Activated T-helper 1 cell treated with anti-CD3 and anti-CD28 coated beads, Interleukin-12 subunit alpha, Interleukin-12 subunit beta, Interleukin-2, Interleukin-4 antibody, amounts not matched to agents 30 ng/mL and 10 ng/mL and 1 ng/mL, durations not matched to agents 14 hours and 24 hours and 36 hours (primary cell): ENCODE measurements at regions not wholly inside any gene's neighbourhood (a gene's known extent, or its start where the extent isn't known, plus 50 kb on each side); places are given as distances from the start of the nearest gene placed in this dataset.
"Not testable (repeated sequence)": the region's sequence is repeated elsewhere in the genome, so short reads cannot be mapped to it uniquely, and the experiment has no call there.

Source experiments
- DNase-seq: peaks from one replicate; pipeline ENCODE4 v3.0.0; 2021; ENCODE audit warnings: low spot score
- H3K27ac Mint-ChIP-seq: one replicate; pipeline ENCODE4 v1.8.0; 2021; ENCODE audit warnings: mild to moderate bottlenecking, mixed read lengths
- H3K27me3 Mint-ChIP-seq: one replicate; pipeline ENCODE4 v1.8.0; 2022; ENCODE audit warnings: mild to moderate bottlenecking, moderate library complexity, mixed read lengths; ENCODE audit not compliant: insufficient read depth
- H3K36me3 Mint-ChIP-seq: one replicate; pipeline ENCODE4 v1.8.0; 2021; ENCODE audit warnings: low read depth, mixed read lengths
- H3K4me1 Mint-ChIP-seq: one replicate; pipeline ENCODE4 v1.8.0; 2021; ENCODE audit warnings: low read depth, mixed read lengths
- H3K4me3 Mint-ChIP-seq: one replicate; pipeline ENCODE4 v1.8.0; 2021; ENCODE audit warnings: mild to moderate bottlenecking, moderate library complexity, mixed read lengths
- H3K9me3 Mint-ChIP-seq: one replicate; pipeline ENCODE4 v1.8.0; 2021; ENCODE audit warnings: mixed read lengths
- intact Hi-C: fragments of 100-400 bp; cut with micrococcal nuclease; formaldehyde crosslinking; loops from one replicate; pipeline ENCODE4 v1.15.1; 2024

DNA sequence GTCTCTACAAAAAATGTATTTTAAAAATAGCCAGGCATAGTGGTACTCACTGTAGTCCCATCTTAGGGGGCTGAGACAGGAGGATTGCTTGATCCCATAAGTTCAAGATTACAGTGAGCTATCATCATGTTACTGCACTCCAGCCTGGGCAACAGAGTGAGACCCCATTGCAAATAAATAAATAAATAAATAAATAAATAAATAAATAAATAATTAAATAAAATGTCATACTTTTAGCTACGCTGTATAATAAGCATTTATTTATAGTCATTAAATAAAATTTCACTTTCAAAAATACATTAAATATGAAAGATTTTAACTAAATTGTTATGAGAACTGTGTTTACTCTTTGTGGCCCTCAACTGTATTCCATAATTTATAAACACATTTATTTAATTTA lies 1124.2 kb downstream of the PCDH7 start:
- Mint-ChIP-seq H3K4me1 (no peaks in the 10 kb centered on the region), H3K36me3 (no peaks in the 10 kb centered on the region), H3K27me3 (no peaks in the 10 kb centered on the region), H3K9me3 (peaks cover 8% of the 10 kb centered on the region), H3K4me3 (no peak overlapping the region), H3K27ac (no peak overlapping the region)
- intact Hi-C loops = no loop called here
- DNase-seq = no peak

DNA sequence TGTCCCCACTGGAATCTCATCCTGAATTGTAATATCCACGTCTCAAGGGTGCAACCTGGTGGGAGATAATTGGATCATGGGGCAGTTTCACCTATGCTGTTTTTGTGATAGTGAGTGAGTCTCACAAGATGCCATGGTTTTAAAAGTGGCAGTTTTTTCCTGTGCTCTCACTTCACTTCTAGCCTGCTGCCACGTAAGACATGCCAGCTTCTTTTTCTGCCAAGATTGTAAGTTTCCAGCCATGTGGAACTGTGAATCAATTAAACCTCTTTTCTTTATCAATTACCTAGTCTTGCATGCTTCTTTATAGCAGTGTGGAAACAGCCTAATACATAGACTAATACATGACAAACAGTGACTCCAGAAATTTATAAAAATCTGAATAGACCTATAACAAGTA lies 1131.8 kb downstream of the PCDH7 start:
- peaks cover 12% of the 10 kb centered on the region for H3K9me3 Mint-ChIP-seq
- no peak overlapping the region for H3K4me3 Mint-ChIP-seq
- intact Hi-C loops = no loop called here
- no peaks in the 10 kb centered on the region for H3K36me3 Mint-ChIP-seq
- H3K27me3 Mint-ChIP-seq = no peaks in the 10 kb centered on the region
- no peak overlapping the region for H3K27ac Mint-ChIP-seq
- no peaks in the 10 kb centered on the region for H3K4me1 Mint-ChIP-seq
- DNase-seq = no peak

DNA sequence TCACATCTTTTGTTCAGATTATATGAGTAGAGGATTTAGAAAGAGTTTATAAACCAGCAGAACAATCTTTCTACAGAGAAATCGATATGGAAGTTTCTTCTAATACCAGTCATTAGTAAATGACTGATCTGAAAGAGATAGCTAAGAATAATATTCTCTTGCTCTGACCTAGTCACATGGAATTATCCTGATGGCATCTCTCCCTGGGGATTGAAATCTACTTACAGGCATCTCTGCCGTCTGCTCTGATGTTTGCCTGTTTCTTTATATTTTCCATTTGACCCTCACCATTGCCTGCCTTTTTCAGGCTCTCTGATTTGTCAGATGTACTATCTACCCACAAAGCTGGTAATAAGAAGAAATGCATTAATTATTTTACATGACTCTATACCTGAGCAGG lies 1157.3 kb downstream of the PCDH7 start:
- H3K4me1 Mint-ChIP-seq = no peaks in the 10 kb centered on the region
- no peak overlapping the region for H3K4me3 Mint-ChIP-seq
- H3K36me3 Mint-ChIP-seq = no peaks in the 10 kb centered on the region
- intact Hi-C loops = no loop called here
- H3K27ac Mint-ChIP-seq = no peak overlapping the region
- no peaks in the 10 kb centered on the region for H3K27me3 Mint-ChIP-seq
- no peak for DNase-seq
- H3K9me3 Mint-ChIP-seq = peaks cover 10% of the 10 kb centered on the region

DNA sequence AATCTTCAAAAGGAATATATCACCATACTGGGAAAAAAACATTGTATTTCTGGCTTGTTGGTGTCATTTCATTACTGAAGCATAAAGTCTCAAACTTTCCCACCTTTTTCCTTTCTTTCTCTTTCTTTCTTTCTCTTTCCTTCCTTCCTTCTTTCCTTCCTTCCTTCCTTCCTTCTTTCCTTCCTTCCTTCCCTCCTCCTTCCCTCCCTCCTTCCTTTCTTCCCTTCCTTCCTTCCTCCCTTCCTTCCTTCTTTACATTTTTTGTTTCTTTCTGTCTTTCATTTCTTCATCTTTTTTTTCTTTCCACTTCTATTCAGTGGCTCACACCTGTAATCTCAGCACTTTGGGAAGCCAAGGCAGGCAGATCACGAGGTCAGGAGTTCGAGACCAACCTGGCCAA lies 1160.7 kb downstream of the PCDH7 start:
- not testable (repeated sequence) for H3K9me3 Mint-ChIP-seq, H3K36me3 Mint-ChIP-seq

DNA sequence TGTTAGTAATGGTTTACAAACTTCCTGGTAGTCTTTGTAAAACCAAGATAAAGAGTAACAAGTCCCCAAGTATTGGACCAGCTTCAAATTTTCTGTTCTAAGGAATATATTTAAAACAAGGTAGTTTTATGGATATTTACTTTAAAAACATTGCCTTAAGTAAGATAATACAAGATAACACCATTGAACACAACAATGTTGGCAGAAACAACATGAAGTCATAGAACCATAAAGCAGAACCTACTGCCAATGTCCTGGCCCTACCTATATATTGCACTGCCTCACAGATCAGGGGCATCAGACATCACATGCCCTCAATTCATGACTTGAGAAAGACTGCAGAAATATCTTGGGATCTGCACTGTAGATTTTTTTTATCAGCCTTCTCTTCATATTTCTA lies 1176.2 kb downstream of the PCDH7 start:
- Mint-ChIP-seq H3K9me3 (peaks cover 5% of the 10 kb centered on the region), H3K27me3 (no peaks in the 10 kb centered on the region), H3K4me1 (no peaks in the 10 kb centered on the region), H3K4me3 (no peak overlapping the region), H3K27ac (no peak overlapping the region), H3K36me3 (no peaks in the 10 kb centered on the region)
- DNase-seq = no peak
- intact Hi-C loops = no loop called here

More for the DNA sequence above, 1160.7 kb downstream of the PCDH7 start:
- H3K27ac Mint-ChIP-seq, intact Hi-C loops, H3K27me3 Mint-ChIP-seq, DNase-seq, H3K4me3 Mint-ChIP-seq, H3K4me1 Mint-ChIP-seq: not testable (repeated sequence)

DNA sequence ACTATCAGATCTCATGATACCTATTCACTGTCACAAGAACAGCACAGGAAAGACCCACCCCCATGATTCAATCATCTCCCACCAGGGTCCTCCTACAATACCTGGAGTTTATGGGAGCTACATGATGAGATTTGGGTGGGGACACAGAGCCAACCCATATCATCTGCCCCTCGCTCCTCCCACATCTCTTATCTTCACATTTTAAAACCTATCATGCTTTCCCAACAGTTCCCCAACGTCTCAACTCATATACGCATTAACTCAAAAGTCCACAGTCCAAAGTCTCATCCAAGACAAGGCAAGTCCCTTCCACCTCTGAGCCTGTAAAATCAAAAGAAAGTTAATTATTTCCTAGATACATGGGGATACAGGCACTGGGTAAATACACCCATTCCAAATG lies 1185.2 kb downstream of the PCDH7 start:
- Mint-ChIP-seq H3K9me3 (no peaks in the 10 kb centered on the region), H3K27me3 (no peaks in the 10 kb centered on the region), H3K36me3 (no peaks in the 10 kb centered on the region), H3K4me3 (no peak overlapping the region), H3K27ac (no peak overlapping the region), H3K4me1 (no peaks in the 10 kb centered on the region)
- intact Hi-C loops = no loop called here
- DNase-seq = no peak

DNA sequence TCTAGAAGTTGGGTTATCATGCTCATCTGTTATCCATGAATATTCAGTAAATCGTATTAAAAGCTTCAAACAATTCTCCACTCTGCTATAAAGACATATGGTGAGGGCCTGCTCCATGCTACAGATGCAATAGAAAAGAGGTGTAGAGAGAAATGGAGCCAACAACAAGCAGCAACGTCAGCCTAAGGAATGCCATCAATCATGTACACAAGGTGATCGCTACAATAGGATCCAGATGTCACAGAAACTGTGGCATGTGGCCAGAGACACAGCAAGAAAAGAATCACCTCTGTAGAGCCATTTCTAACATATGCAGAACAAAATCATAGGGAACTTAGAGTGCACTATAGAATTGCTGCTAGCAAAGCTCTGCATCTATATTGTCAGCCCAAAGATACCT lies 1188.1 kb downstream of the PCDH7 start:
- Mint-ChIP-seq H3K27me3 (no peaks in the 10 kb centered on the region), H3K4me1 (no peaks in the 10 kb centered on the region), H3K27ac (no peak overlapping the region), H3K36me3 (no peaks in the 10 kb centered on the region), H3K4me3 (no peak overlapping the region), H3K9me3 (peaks cover 7% of the 10 kb centered on the region)
- DNase-seq = no peak
- intact Hi-C loops = no loop called here

DNA sequence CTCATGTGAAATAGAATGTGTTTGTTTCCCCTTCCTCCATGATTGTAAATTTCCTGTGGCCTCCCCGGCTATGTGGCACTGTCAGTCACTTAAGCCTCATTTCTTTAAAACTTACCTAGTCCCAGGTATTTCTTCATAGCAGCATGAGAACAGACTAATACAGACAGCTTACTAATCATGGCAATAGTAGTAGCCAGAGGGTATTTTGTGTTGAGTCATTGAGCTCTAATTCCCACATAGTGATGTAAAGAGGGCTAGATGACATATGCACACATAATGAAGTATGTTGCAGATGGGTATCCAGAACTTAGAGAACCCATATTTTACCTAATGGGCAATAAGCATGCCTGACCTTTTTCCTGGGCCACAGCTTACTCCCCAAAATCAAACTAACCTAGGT lies 1197.2 kb downstream of the PCDH7 start:
- no peak overlapping the region for H3K4me3 Mint-ChIP-seq
- DNase-seq = no peak
- peaks cover 20% of the 10 kb centered on the region for H3K9me3 Mint-ChIP-seq
- H3K27ac Mint-ChIP-seq = no peak overlapping the region
- intact Hi-C loops = no loop called here
- H3K27me3 Mint-ChIP-seq = no peaks in the 10 kb centered on the region
- no peaks in the 10 kb centered on the region for H3K36me3 Mint-ChIP-seq
- no peaks in the 10 kb centered on the region for H3K4me1 Mint-ChIP-seq

DNA sequence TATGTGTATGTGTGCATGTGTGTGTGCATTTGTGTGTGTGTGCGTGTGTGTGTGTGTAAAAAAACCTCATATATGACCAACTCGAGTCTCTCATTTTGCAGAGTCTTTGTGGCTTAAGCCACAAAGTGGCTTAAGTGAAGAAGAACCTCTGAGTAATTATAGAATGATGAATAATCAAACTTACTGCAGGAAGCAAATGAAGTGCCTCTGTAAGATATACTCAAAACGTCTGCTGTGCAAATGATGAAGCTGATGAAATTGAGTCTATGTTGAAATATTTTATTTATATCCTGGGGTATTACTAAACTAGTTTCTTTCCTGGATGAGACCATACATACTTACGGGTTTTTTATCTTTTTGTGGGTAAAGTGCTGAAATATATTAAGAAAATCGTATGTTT lies 1198.7 kb downstream of the PCDH7 start:
- H3K4me3 Mint-ChIP-seq = no peak overlapping the region
- H3K27ac Mint-ChIP-seq = no peak overlapping the region
- no peaks in the 10 kb centered on the region for H3K36me3 Mint-ChIP-seq
- intact Hi-C loops = no loop called here
- no peaks in the 10 kb centered on the region for H3K27me3 Mint-ChIP-seq
- DNase-seq = no peak
- H3K9me3 Mint-ChIP-seq = peaks cover 20% of the 10 kb centered on the region
- H3K4me1 Mint-ChIP-seq = no peaks in the 10 kb centered on the region

DNA sequence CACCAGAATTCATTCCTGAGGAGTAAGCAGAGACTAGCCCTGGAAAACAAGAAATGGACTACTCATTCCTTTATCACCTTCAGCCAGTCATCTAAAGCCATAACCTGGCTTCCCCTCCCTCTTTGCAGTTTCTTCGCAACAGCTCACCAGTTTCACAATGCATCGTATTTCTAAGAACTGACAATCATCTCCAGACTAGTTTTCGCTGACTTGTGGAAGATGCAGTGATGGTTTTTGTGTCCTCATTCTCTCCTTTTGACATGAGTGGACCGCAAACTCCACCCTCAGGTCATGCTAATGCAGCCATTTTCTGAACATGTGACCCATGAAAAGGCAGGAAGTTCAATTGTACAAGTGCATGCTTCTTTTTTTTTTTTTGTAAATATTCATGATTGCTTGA lies 1203.5 kb downstream of the PCDH7 start:
- H3K27ac Mint-ChIP-seq = no peak overlapping the region
- no peaks in the 10 kb centered on the region for H3K27me3 Mint-ChIP-seq
- peaks cover 7% of the 10 kb centered on the region for H3K9me3 Mint-ChIP-seq
- intact Hi-C loops = no loop called here
- no peak overlapping the region for H3K4me3 Mint-ChIP-seq
- no peak for DNase-seq
- no peaks in the 10 kb centered on the region for H3K36me3 Mint-ChIP-seq
- no peaks in the 10 kb centered on the region for H3K4me1 Mint-ChIP-seq

DNA sequence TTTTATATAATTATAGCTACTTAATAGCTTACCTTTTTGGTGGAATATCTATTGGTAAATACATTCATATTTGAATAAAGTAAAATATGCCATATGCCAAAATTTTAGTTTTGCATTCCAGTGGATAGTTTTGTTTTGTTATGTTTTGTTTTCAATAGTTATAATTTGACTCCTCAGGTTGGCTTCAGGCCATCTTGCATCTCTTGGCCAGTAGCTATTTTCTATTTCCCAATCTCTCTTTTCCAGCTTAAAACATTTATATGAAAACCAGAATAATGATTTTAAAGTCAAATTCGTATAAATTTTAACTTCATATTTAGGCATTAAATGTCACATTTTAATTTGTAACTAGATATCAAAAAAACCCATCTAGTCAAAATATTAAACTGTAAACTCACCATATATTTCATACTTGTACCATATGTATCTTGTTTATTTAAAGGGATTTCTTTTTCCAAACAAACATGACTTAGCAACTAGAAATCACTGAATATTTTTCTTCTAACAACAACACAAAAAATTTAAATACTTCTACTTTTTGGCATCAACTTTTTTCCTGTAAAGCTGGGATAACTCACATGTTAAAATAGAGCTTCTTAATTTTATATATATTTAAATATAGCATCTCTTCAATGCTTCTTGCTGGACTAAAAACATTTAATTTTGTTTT lies 1209.6 kb downstream of the PCDH7 start:
- no peak for DNase-seq
- no peaks in the 10 kb centered on the region for H3K4me1 Mint-ChIP-seq
- intact Hi-C loops = no loop called here
- H3K36me3 Mint-ChIP-seq = no peaks in the 10 kb centered on the region
- no peak overlapping the region for H3K4me3 Mint-ChIP-seq
- no peaks in the 10 kb centered on the region for H3K27me3 Mint-ChIP-seq
- no peak overlapping the region for H3K27ac Mint-ChIP-seq
- no peaks in the 10 kb centered on the region for H3K9me3 Mint-ChIP-seq

DNA sequence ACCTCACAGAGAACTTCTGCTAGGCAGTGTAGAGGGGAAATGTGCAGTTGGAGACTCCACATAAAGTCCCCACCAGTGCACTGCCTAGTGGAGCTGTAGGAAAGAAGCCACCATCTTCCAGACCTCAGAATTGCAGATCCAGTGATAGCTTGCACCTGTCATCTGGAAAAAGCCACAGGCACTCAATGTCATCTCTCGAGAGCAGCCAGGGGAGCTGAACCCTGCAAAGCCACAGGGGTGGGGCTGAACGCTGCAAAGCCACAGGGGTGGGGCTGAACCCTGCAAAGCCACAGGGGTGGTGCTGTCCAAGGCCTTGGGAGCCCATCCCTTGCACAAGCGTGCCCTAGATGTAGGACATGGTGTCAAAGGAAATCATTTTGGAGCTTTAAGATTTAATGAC lies 1226.3 kb downstream of the PCDH7 start:
- Mint-ChIP-seq H3K4me1 (no peaks in the 10 kb centered on the region), H3K9me3 (peaks cover 18% of the 10 kb centered on the region), H3K4me3 (no peak overlapping the region), H3K27me3 (no peaks in the 10 kb centered on the region), H3K36me3 (no peaks in the 10 kb centered on the region), H3K27ac (no peak overlapping the region)
- intact Hi-C loops = no loop called here
- DNase-seq = no peak

DNA sequence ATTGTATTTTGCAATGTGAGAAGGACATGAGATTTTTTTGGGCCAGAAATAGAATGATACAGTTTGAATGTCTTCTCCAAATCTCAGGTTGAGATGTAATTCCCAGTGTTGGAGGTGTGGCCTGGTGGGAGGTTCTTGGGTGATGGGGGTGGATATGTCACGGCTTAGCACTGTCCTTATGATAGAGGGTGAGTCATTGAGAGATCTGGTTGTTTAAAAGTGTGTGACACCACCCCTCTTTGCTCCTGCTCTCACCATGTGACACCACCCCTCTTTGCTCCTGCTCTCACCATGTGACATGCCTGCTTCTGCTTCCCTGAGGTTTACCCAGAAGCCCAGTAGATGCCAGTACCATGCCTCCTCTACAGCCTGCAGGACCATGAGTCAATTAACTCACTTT lies 1226.9 kb downstream of the PCDH7 start:
- no peak overlapping the region for H3K4me3 Mint-ChIP-seq
- no peaks in the 10 kb centered on the region for H3K36me3 Mint-ChIP-seq
- peaks cover 18% of the 10 kb centered on the region for H3K9me3 Mint-ChIP-seq
- no peak for DNase-seq
- H3K4me1 Mint-ChIP-seq = no peaks in the 10 kb centered on the region
- H3K27ac Mint-ChIP-seq = no peak overlapping the region
- H3K27me3 Mint-ChIP-seq = no peaks in the 10 kb centered on the region
- intact Hi-C loops = no loop called here

DNA sequence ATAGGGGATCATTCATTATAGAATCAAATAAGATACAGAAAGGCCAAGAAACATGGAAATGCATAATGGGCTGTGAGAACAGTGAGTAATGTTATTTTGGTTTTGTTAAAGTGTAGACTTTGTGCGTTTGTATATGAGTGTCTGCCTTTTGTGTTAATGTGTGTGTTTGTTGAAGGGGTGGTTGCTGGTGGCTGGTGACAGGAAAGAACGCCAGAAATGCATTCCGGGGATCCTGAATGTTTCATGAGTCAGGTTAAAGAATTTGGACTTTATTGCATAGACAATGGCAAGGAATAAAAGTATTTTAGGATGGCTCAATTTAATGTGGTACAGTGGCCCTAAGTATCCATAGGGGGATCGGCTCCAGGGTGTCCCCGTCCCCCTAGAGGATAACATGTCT lies 1228.9 kb downstream of the PCDH7 start:
- DNase-seq = no peak
- H3K27me3 Mint-ChIP-seq = no peaks in the 10 kb centered on the region
- intact Hi-C loops = no loop called here
- H3K9me3 Mint-ChIP-seq = peaks cover 18% of the 10 kb centered on the region
- H3K27ac Mint-ChIP-seq = no peak overlapping the region
- H3K36me3 Mint-ChIP-seq = no peaks in the 10 kb centered on the region
- no peak overlapping the region for H3K4me3 Mint-ChIP-seq
- H3K4me1 Mint-ChIP-seq = no peaks in the 10 kb centered on the region
